H1 (cell line): ENCODE measurements at regions not wholly inside any gene's neighbourhood (a gene's known extent, or its start where the extent isn't known, plus 50 kb on each side); places are given as distances from the start of the nearest gene placed in this dataset.

Experiments used
- CREB1 ChIP-seq: IDR thresholded peaks from 2 replicates; pipeline ENCODE4 v1.6.1; 2012; ENCODE audit warnings: inconsistent platforms
- POLR2AphosphoS5 ChIP-seq: IDR thresholded peaks from 2 replicates; pipeline ENCODE4 v1.6.1; 2011; ENCODE audit warnings: low read depth, low read length
- TAF7 ChIP-seq: optimal IDR thresholded peaks from 2 replicates; pipeline ENCODE3; 2011; ENCODE audit warnings: low read depth, mild to moderate bottlenecking, inconsistent platforms, low read length, moderate library complexity, borderline replicate concordance

DNA sequence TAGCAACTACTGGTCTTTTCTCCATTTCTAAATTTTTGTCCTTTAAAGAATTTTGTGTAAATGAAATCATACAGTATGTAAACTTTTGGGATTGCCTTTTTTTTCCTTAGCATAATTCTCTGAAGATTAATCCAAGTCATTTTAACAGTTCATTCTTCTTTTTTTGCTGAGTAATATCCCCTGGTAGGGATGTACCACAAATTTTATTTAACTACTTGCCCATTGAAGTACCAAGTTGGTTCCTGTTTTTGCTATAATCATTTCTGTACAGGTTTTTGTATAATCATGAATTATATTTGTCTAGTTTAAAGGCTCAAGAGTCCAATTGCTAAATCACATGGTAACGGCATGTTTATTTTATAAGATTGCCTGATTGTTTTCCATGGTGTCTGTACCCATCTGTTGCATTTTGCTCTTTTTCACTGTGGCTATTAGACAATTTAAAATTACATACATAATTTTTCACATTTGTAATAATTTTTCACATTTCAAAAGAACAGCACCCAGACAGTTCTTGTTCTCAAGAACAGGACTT lies 891.1 kb downstream of the USP25 start (continued):
- no peak for TF ChIP-seq POLR2AphosphoS5
- TF ChIP-seq TAF7: no peak
- TF ChIP-seq CREB1: no peak
